Keratinocyte (primary cell): ENCODE measurements at regions not wholly inside any gene's neighbourhood (a gene's known extent, or its start where the extent isn't known, plus 50 kb on each side); places are given as distances from the start of the nearest gene placed in this dataset.

ENCODE experiments used
- DNase-seq: peaks from one replicate; pipeline ENCODE4 v3.0.0-alpha.2; 2011; ENCODE audit warnings: low read depth, missing footprints, low spot score
- FAIRE-seq: peaks from 2 replicates; lab custom pipeline; 2011; peaks lifted over from hg19 to GRCh38; lab: Jason Lieb, UNC
- H2AFZ ChIP-seq: 2 replicates; pipeline ENCODE4 v1.6.0; 2012; ENCODE audit warnings: low read length, control low read depth, inconsistent platforms; ENCODE audit not compliant: control insufficient read depth
- H3K27ac ChIP-seq: 2 replicates; pipeline ENCODE4 v1.5.1; 2011; ENCODE audit warnings: low read length; ENCODE audit not compliant: control insufficient read depth, insufficient read depth
- H3K27me3 ChIP-seq: 3 replicates; pipeline ENCODE4 v1.6.0; 2011; ENCODE audit warnings: low read length; ENCODE audit not compliant: control insufficient read depth, insufficient read depth; ENCODE audit errors: extremely low read depth
- H3K36me3 ChIP-seq, 2 experiments: 2 replicates in 1 of 2; 3 replicates in 1 of 2; pipeline ENCODE4 v1.5.1; 2011; ENCODE audit warnings: low read length in 2 of 2, mild to moderate bottlenecking in 1 of 2; ENCODE audit not compliant: control insufficient read depth in 2 of 2, insufficient read depth in 2 of 2; ENCODE audit errors: extremely low read depth in 1 of 2
- H3K4me1 ChIP-seq: 3 replicates; pipeline ENCODE4 v1.5.1; 2011; ENCODE audit warnings: low read length; ENCODE audit not compliant: control insufficient read depth, insufficient read depth; ENCODE audit errors: extremely low read depth
- H3K4me2 ChIP-seq: 3 replicates; pipeline ENCODE4 v1.6.0; 2011; ENCODE audit warnings: low read depth, low read length; ENCODE audit not compliant: control insufficient read depth, insufficient read depth; ENCODE audit errors: extremely low read depth
- H3K4me3 ChIP-seq, 3 experiments: fragments of 200-600 bp in 1 of 3; sonication (generic) in 1 of 3; 2 replicates in 2 of 3; 3 replicates in 1 of 3; pipeline ENCODE4 v1.5.1; 2011 to 2016; ENCODE audit warnings: low read length in 3 of 3, mild to moderate bottlenecking in 3 of 3, control low read depth in 2 of 3, inconsistent platforms in 1 of 3, low read depth in 1 of 3, mixed read lengths in 1 of 3, mixed run types in 1 of 3, moderate library complexity in 1 of 3; ENCODE audit not compliant: control insufficient read depth in 2 of 3, insufficient read depth in 2 of 3; ENCODE audit errors: extremely low read depth in 1 of 3
- H3K79me2 ChIP-seq: 2 replicates; pipeline ENCODE4 v1.6.0; 2012; ENCODE audit warnings: low read length; ENCODE audit not compliant: control insufficient read depth, insufficient read depth
- H3K9ac ChIP-seq: 3 replicates; pipeline ENCODE4 v1.6.0; 2011; ENCODE audit warnings: low read length; ENCODE audit not compliant: control insufficient read depth, insufficient read depth; ENCODE audit errors: extremely low read depth
- H3K9me1 ChIP-seq: 3 replicates; pipeline ENCODE4 v1.6.0; 2011; ENCODE audit warnings: low read length; ENCODE audit not compliant: control insufficient read depth, insufficient read depth; ENCODE audit errors: extremely low read depth
- H3K9me3 ChIP-seq: 2 replicates; pipeline ENCODE4 v1.5.1; 2012; ENCODE audit warnings: low read depth, low read length; ENCODE audit not compliant: control insufficient read depth
- H4K20me1 ChIP-seq: 3 replicates; pipeline ENCODE4 v1.6.0; 2011; ENCODE audit warnings: low read length; ENCODE audit not compliant: control insufficient read depth, insufficient read depth; ENCODE audit errors: extremely low read depth
- EZH2 ChIP-seq: IDR thresholded peaks from one replicate; pipeline ENCODE4 v1.6.1; 2012; ENCODE audit warnings: inconsistent platforms, mild to moderate bottlenecking, low read length, moderate library complexity
- dilution Hi-C: fragments of 300-500 bp; cut with MboI; formaldehyde crosslinking; loops from one replicate; pipeline ENCODE4 v1.7.0; 2020; ENCODE audit warnings: low sequenced_read_pairs; ENCODE audit not compliant: extremely low pct_ligation_motif_present
- TF ChIP-seq, protein P1 (sequence below), 3 experiments: IDR thresholded peaks in 1 of 3; conservative IDR thresholded peaks in 1 of 3; optimal IDR thresholded peaks in 1 of 3; 2 replicates in 2 of 3; 3 replicates in 1 of 3; pipeline versions ENCODE3 to v1.5.1; 2011; ENCODE audit warnings: low read length in 3 of 3, mild to moderate bottlenecking in 3 of 3, moderate library complexity in 2 of 3, control low read depth in 1 of 3, inconsistent platforms in 1 of 3; ENCODE audit not compliant: insufficient read depth in 2 of 3; ENCODE audit errors: extremely low read depth in 1 of 3

GRCh38 chr4:184891816-184892397 is 66.1 kb upstream of the ACSL1 start:
- Histone ChIP-seq H3K36me3 (no peaks in the 10 kb centered on the region), H3K9me3 (no peaks in the 10 kb centered on the region), H2AFZ (no peak overlapping the region), H3K4me1 (no peaks in the 10 kb centered on the region), H4K20me1 (no peaks in the 10 kb centered on the region), H3K9me1 (no peaks in the 10 kb centered on the region), H3K4me3 (no peak overlapping the region), H3K27ac (no peak overlapping the region), H3K79me2 (no peaks in the 10 kb centered on the region), H3K27me3 (no peaks in the 10 kb centered on the region), H3K4me2 (no peak overlapping the region), H3K9ac (no peak overlapping the region)
- TF ChIP-seq, protein P1, sequence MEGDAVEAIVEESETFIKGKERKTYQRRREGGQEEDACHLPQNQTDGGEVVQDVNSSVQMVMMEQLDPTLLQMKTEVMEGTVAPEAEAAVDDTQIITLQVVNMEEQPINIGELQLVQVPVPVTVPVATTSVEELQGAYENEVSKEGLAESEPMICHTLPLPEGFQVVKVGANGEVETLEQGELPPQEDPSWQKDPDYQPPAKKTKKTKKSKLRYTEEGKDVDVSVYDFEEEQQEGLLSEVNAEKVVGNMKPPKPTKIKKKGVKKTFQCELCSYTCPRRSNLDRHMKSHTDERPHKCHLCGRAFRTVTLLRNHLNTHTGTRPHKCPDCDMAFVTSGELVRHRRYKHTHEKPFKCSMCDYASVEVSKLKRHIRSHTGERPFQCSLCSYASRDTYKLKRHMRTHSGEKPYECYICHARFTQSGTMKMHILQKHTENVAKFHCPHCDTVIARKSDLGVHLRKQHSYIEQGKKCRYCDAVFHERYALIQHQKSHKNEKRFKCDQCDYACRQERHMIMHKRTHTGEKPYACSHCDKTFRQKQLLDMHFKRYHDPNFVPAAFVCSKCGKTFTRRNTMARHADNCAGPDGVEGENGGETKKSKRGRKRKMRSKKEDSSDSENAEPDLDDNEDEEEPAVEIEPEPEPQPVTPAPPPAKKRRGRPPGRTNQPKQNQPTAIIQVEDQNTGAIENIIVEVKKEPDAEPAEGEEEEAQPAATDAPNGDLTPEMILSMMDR (optimal IDR thresholded peaks at IDR 0.05 in 1 of 3, IDR thresholded peaks at IDR 0.05 in 1 of 3, conservative IDR thresholded peaks at IDR 0.05 in 1 of 3; ENCODE audit: extremely low read depth in 1 of 3, insufficient read depth in 2 of 3, low read length in 3 of 3), result no peak
- no peak for TF ChIP-seq EZH2
- no peak for DNase-seq
- dilution Hi-C loops, result no loop called here
- no peak for FAIRE-seq

GRCh38 chr4:184892999-184893398 is 67.2 kb upstream of the ACSL1 start:
- H3K27ac ChIP-seq, result no peak overlapping the region
- dilution Hi-C loops, result no loop called here
- H3K27me3 ChIP-seq, result no peaks in the 10 kb centered on the region

More at GRCh38 chr4:184892999-184893398, 67.2 kb upstream of the ACSL1 start:
- Histone ChIP-seq H3K9me1 (no peaks in the 10 kb centered on the region), H3K9ac (no peak overlapping the region), H3K4me2 (no peak overlapping the region), H3K9me3 (no peaks in the 10 kb centered on the region), H3K4me3 (no peak overlapping the region), H3K36me3 (no peaks in the 10 kb centered on the region), H2AFZ (no peak overlapping the region), H3K79me2 (no peaks in the 10 kb centered on the region), H4K20me1 (no peaks in the 10 kb centered on the region), H3K4me1 (no peaks in the 10 kb centered on the region)
- FAIRE-seq (no peak), DNase-seq (no peak)
- no peak for TF ChIP-seq EZH2
- TF ChIP-seq, protein P1 (optimal IDR thresholded peaks at IDR 0.05 in 1 of 3, IDR thresholded peaks at IDR 0.05 in 1 of 3, conservative IDR thresholded peaks at IDR 0.05 in 1 of 3; ENCODE audit: extremely low read depth in 1 of 3, insufficient read depth in 2 of 3, low read length in 3 of 3), result no peak
